ENCODE measurements at regions not wholly inside any gene's neighbourhood (a gene's known extent, or its start where the extent isn't known, plus 50 kb on each side); places are given as distances from the start of the nearest gene placed in this dataset.

DNA sequence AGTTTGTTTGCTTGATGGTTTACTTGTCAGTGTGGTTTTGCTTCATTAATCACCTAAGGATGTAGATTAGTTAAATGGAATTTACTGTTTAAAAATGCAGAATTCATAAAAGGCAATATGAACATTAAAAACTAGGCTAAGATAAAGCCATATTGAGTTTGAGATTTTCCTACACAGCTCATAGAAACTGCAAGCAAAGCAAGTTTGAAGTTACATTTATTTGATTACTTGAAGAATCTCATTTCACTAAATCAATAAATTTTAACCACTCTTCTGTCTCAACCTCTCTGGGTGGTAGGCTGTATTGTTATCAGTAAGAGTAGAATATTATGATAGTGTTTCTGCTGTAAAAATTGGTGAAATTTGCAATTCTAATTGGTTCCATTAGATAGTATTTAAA is 1180.7 kb upstream of the SLC10A2 start:
- TF ChIP-seq, protein P1, sequence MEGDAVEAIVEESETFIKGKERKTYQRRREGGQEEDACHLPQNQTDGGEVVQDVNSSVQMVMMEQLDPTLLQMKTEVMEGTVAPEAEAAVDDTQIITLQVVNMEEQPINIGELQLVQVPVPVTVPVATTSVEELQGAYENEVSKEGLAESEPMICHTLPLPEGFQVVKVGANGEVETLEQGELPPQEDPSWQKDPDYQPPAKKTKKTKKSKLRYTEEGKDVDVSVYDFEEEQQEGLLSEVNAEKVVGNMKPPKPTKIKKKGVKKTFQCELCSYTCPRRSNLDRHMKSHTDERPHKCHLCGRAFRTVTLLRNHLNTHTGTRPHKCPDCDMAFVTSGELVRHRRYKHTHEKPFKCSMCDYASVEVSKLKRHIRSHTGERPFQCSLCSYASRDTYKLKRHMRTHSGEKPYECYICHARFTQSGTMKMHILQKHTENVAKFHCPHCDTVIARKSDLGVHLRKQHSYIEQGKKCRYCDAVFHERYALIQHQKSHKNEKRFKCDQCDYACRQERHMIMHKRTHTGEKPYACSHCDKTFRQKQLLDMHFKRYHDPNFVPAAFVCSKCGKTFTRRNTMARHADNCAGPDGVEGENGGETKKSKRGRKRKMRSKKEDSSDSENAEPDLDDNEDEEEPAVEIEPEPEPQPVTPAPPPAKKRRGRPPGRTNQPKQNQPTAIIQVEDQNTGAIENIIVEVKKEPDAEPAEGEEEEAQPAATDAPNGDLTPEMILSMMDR (IDR thresholded peaks at IDR 0.05): no peak
- no peak for TF ChIP-seq POLR2A (IDR thresholded peaks at IDR 0.05)
